SK-N-MC (cell line): ENCODE measurements at regions not wholly inside any gene's neighbourhood (a gene's known extent, or its start where the extent isn't known, plus 50 kb on each side); places are given as distances from the start of the nearest gene placed in this dataset.

Experiments
- DNase-seq: peaks from one replicate; pipeline ENCODE4 v3.0.0-alpha.2; 2011; ENCODE audit warnings: low read depth, low spot score
- H3K27ac ChIP-seq: fragments of 200-600 bp; sonication (generic); 2 replicates; pipeline ENCODE4 v1.5.1; 2016; ENCODE audit warnings: mixed run types
- H3K36me3 ChIP-seq: fragments of 200-600 bp; sonication (generic); 2 replicates; pipeline ENCODE4 v1.6.1; 2017; ENCODE audit warnings: antibody characterized with exemption, low read length, mixed read lengths; ENCODE audit not compliant: insufficient read depth
- H3K4me3 ChIP-seq: fragments of 200-600 bp; sonication (generic); 2 replicates; pipeline ENCODE4 v1.5.1; 2016
- H3K9ac ChIP-seq: fragments of 200-600 bp; sonication (generic); 2 replicates; pipeline ENCODE4 v1.8.0; 2017; ENCODE audit warnings: mixed run types, mixed read lengths; ENCODE audit not compliant: insufficient read length
- H3K9me3 ChIP-seq: fragments of 200-600 bp; sonication (generic); 2 replicates; pipeline ENCODE4 v1.6.1; 2017; ENCODE audit warnings: low read depth, mild to moderate bottlenecking, antibody characterized with exemption, low read length, moderate library complexity, mixed read lengths
- EZH2 ChIP-seq: fragments of 200-600 bp; sonication (generic); IDR thresholded peaks from one replicate; pipeline ENCODE4 v1.6.1; 2017; ENCODE audit warnings: antibody characterized with exemption
- FOXP2 ChIP-seq: optimal IDR thresholded peaks from 2 replicates; pipeline ENCODE3; 2011; ENCODE audit warnings: mild to moderate bottlenecking, moderate library complexity; ENCODE audit not compliant: insufficient read depth; ENCODE audit errors: extremely low read length, control extremely low read depth
- POLR2AphosphoS5 ChIP-seq: IDR thresholded peaks from 2 replicates; pipeline ENCODE4 v1.6.1; 2012; ENCODE audit warnings: mild to moderate bottlenecking, low read depth, low read length, borderline replicate concordance

GRCh38 chr12:38556647-38557046, 240.1 kb downstream of the ALG10B start:
- H3K9ac ChIP-seq = no peak overlapping the region
- no peak for TF ChIP-seq FOXP2
- no peak for TF ChIP-seq POLR2AphosphoS5
- TF ChIP-seq EZH2 = no peak
- H3K27ac ChIP-seq = no peak overlapping the region

GRCh38 chr12:38585086-38585485, 268.5 kb downstream of the ALG10B start:
- Histone ChIP-seq H3K36me3 (no peaks in the 10 kb centered on the region), H3K4me3 (no peak overlapping the region), H3K9me3 (no peaks in the 10 kb centered on the region), H3K9ac (no peak overlapping the region), H3K27ac (no peak overlapping the region)
- DNase-seq = no peak
- TF ChIP-seq POLR2AphosphoS5 (no peak), FOXP2 (no peak), EZH2 (no peak)

More at GRCh38 chr12:38556647-38557046, 240.1 kb downstream of the ALG10B start:
- Histone ChIP-seq H3K36me3 (no peaks in the 10 kb centered on the region), H3K9me3 (no peaks in the 10 kb centered on the region), H3K4me3 (no peak overlapping the region)
- DNase-seq = no peak

GRCh38 chr12:38586789-38587188, 270.2 kb downstream of the ALG10B start:
- TF ChIP-seq POLR2AphosphoS5 = no peak
- no peak for TF ChIP-seq EZH2
- no peak for DNase-seq
- H3K36me3 ChIP-seq = no peaks in the 10 kb centered on the region
- H3K4me3 ChIP-seq = no peak overlapping the region
- no peak overlapping the region for H3K27ac ChIP-seq
- no peak overlapping the region for H3K9ac ChIP-seq
- H3K9me3 ChIP-seq = no peaks in the 10 kb centered on the region

GRCh38 chr12:38587594-38587993, 271.0 kb downstream of the ALG10B start:
- Histone ChIP-seq H3K27ac (no peak overlapping the region), H3K9ac (no peak overlapping the region), H3K36me3 (no peaks in the 10 kb centered on the region), H3K9me3 (no peaks in the 10 kb centered on the region), H3K4me3 (no peak overlapping the region)
- DNase-seq = no peak
- no peak for TF ChIP-seq POLR2AphosphoS5
- TF ChIP-seq FOXP2 = no peak
- no peak for TF ChIP-seq EZH2

- DNase-seq = no peak
- Histone ChIP-seq H3K9ac (no peak overlapping the region), H3K27ac (no peak overlapping the region), H3K4me3 (no peak overlapping the region), H3K36me3 (no peaks in the 10 kb centered on the region), H3K9me3 (no peaks in the 10 kb centered on the region)
- no peak for TF ChIP-seq POLR2AphosphoS5
- TF ChIP-seq EZH2 = no peak
- TF ChIP-seq FOXP2 = no peak
Measured at GRCh38 chr12:38588624-38589305, 272.2 kb downstream of the ALG10B start.

- H3K36me3 ChIP-seq = no peaks in the 10 kb centered on the region
- no peak for DNase-seq
- H3K9me3 ChIP-seq = no peaks in the 10 kb centered on the region
- no peak for TF ChIP-seq FOXP2
- TF ChIP-seq EZH2 = no peak
- no peak for TF ChIP-seq POLR2AphosphoS5
- H3K27ac ChIP-seq = no peak overlapping the region
- no peak overlapping the region for H3K9ac ChIP-seq
- H3K4me3 ChIP-seq = no peak overlapping the region
Measured at GRCh38 chr12:38589306-38589632, 272.7 kb downstream of the ALG10B start.

GRCh38 chr12:38601949-38602348, 285.4 kb downstream of the ALG10B start:
- no peak for DNase-seq
- no peaks in the 10 kb centered on the region for H3K36me3 ChIP-seq
- no peak overlapping the region for H3K4me3 ChIP-seq
- no peak overlapping the region for H3K9ac ChIP-seq
- H3K9me3 ChIP-seq = no peaks in the 10 kb centered on the region; the same call in 1 of the 2 replicates
- TF ChIP-seq FOXP2 (no peak), EZH2 (no peak), POLR2AphosphoS5 (no peak)
- H3K27ac ChIP-seq = no peak overlapping the region
